H9 (cell line): ENCODE measurements at regions not wholly inside any gene's neighbourhood (a gene's known extent, or its start where the extent isn't known, plus 50 kb on each side); places are given as distances from the start of the nearest gene placed in this dataset.

Experiments
- DNase-seq: peaks from one replicate; pipeline ENCODE4 v3.0.0-alpha.2; 2017
- H2AFZ ChIP-seq: one replicate; pipeline ENCODE4 v1.6.1; 2013; ENCODE audit warnings: mild to moderate bottlenecking, low read length, control low read depth, moderate library complexity
- H2AK5ac ChIP-seq: 2 replicates; pipeline ENCODE4 v1.6.1; 2013; ENCODE audit warnings: low read length, control low read depth, mixed read lengths; ENCODE audit not compliant: insufficient read length
- H2BK120ac ChIP-seq: one replicate; pipeline ENCODE4 v1.6.1; 2013; ENCODE audit warnings: low read depth, mild to moderate bottlenecking, low read length, control low read depth, inconsistent platforms; ENCODE audit not compliant: poor library complexity, severe bottlenecking
- H2BK12ac ChIP-seq: 2 replicates; pipeline ENCODE4 v1.6.1; 2013; ENCODE audit warnings: low read length, control low read depth, mixed read lengths, low read depth; ENCODE audit not compliant: insufficient read length
- H2BK15ac ChIP-seq: 2 replicates; pipeline ENCODE4 v1.6.1; 2013; ENCODE audit warnings: low read depth, low read length, control low read depth
- H2BK20ac ChIP-seq: one replicate; pipeline ENCODE4 v1.6.1; 2013; ENCODE audit warnings: low read depth, mild to moderate bottlenecking, low read length, control low read depth, inconsistent platforms; ENCODE audit not compliant: poor library complexity, severe bottlenecking
- H2BK5ac ChIP-seq: 2 replicates; pipeline ENCODE4 v1.6.1; 2013; ENCODE audit warnings: low read length, control low read depth, mixed read lengths; ENCODE audit not compliant: insufficient read length
- H3K14ac ChIP-seq: 2 replicates; pipeline ENCODE4 v1.6.1; 2013; ENCODE audit warnings: low read length, control low read depth; ENCODE audit not compliant: insufficient read depth
- H3K18ac ChIP-seq: 2 replicates; pipeline ENCODE4 v1.6.1; 2013; ENCODE audit warnings: low read depth, mild to moderate bottlenecking, mixed read lengths, low read length, control low read depth; ENCODE audit not compliant: insufficient read length
- H3K23ac ChIP-seq: 2 replicates; pipeline ENCODE4 v1.6.1; 2013; ENCODE audit warnings: low read length, control low read depth, mixed read lengths, low read depth; ENCODE audit not compliant: insufficient read length
- H3K23me2 ChIP-seq: 2 replicates; pipeline ENCODE4 v1.6.1; 2013; ENCODE audit warnings: low read depth, mild to moderate bottlenecking, mixed read lengths, low read length, control low read depth; ENCODE audit not compliant: insufficient read length, poor library complexity, severe bottlenecking
- H3K27ac ChIP-seq: 2 replicates; pipeline ENCODE4 v1.5.1; 2013; ENCODE audit warnings: low read length, control low read depth, mixed read lengths, low read depth; ENCODE audit not compliant: insufficient read length
- H3K27me3 ChIP-seq: 2 replicates; pipeline ENCODE4 v1.6.1; 2013; ENCODE audit warnings: low read length, control low read depth, inconsistent platforms; ENCODE audit not compliant: insufficient read depth
- H3K4ac ChIP-seq: 2 replicates; pipeline ENCODE4 v1.6.1; 2013; ENCODE audit warnings: low read depth, mild to moderate bottlenecking, control low read depth, inconsistent platforms, low read length, moderate library complexity
- H3K4me1 ChIP-seq: 2 replicates; pipeline ENCODE4 v1.6.1; 2013; ENCODE audit warnings: low read length, control low read depth, inconsistent platforms; ENCODE audit not compliant: insufficient read depth
- H3K4me2 ChIP-seq: 2 replicates; pipeline ENCODE4 v1.6.1; 2013; ENCODE audit warnings: low read length, control low read depth, mixed read lengths; ENCODE audit not compliant: insufficient read length, insufficient read depth
- H3K56ac ChIP-seq: 2 replicates; pipeline ENCODE4 v1.6.1; 2013; ENCODE audit warnings: low read depth, mild to moderate bottlenecking, mixed read lengths, low read length, control low read depth; ENCODE audit not compliant: insufficient read length
- H3K79me1 ChIP-seq: 2 replicates; pipeline ENCODE4 v1.6.1; 2013; ENCODE audit warnings: low read depth, mild to moderate bottlenecking, moderate library complexity, low read length, control low read depth, inconsistent platforms; ENCODE audit not compliant: insufficient read depth, poor library complexity, severe bottlenecking
- H3K79me2 ChIP-seq: 2 replicates; pipeline ENCODE4 v1.6.1; 2013; ENCODE audit warnings: low read length, control low read depth, inconsistent platforms; ENCODE audit not compliant: insufficient read depth
- H3K9ac ChIP-seq: 2 replicates; pipeline ENCODE4 v1.6.1; 2013; ENCODE audit warnings: low read length, control low read depth, mixed read lengths; ENCODE audit not compliant: insufficient read length; ENCODE audit errors: extremely low read depth
- H3K9me3 ChIP-seq: one replicate; pipeline ENCODE4 v1.6.1; 2013; ENCODE audit warnings: low read depth, low read length, inconsistent platforms; ENCODE audit not compliant: control insufficient read depth
- H3T11ph ChIP-seq: one replicate; pipeline ENCODE4 v1.6.1; 2013; ENCODE audit warnings: mild to moderate bottlenecking, low read length, control low read depth, inconsistent platforms
- H4K20me1 ChIP-seq: one replicate; pipeline ENCODE4 v1.6.1; 2013; ENCODE audit not compliant: control insufficient read depth, insufficient read length, insufficient read depth
- H4K5ac ChIP-seq: 2 replicates; pipeline ENCODE4 v1.6.1; 2013; ENCODE audit warnings: low read depth, mild to moderate bottlenecking, mixed read lengths, low read length, control low read depth; ENCODE audit not compliant: insufficient read length
- H4K8ac ChIP-seq: replicated peaks from 2 replicates; pipeline ENCODE4 v1.6.1; 2013; ENCODE audit warnings: low read length, control low read depth, mixed read lengths, low read depth; ENCODE audit not compliant: insufficient read length
- H4K91ac ChIP-seq: 2 replicates; pipeline ENCODE4 v1.6.1; 2013; ENCODE audit warnings: low read depth, mild to moderate bottlenecking, moderate library complexity, mixed read lengths, low read length, control low read depth; ENCODE audit not compliant: insufficient read length
- H3K27ac Mint-ChIP-seq, 3 experiments: 2 replicates in 2 of 3; 3 replicates in 1 of 3; pipeline ENCODE4 v1.8.0; 2020 to 2021; ENCODE audit warnings: mixed read lengths in 3 of 3, mild to moderate bottlenecking in 1 of 3, moderate library complexity in 1 of 3
- H3K27me3 Mint-ChIP-seq: 2 replicates; pipeline ENCODE4 v1.8.0; 2021; ENCODE audit warnings: low read depth, mild to moderate bottlenecking, moderate library complexity, mixed read lengths
- H3K36me3 Mint-ChIP-seq, 3 experiments: 2 replicates in 2 of 3; 3 replicates in 1 of 3; pipeline ENCODE4 v1.8.0; 2020 to 2021; ENCODE audit warnings: low read depth in 3 of 3, mixed read lengths in 3 of 3; ENCODE audit not compliant: insufficient read depth in 1 of 3
- H3K4me1 Mint-ChIP-seq, 2 experiments: 2 replicates each; pipeline ENCODE4 v1.8.0; 2020; ENCODE audit warnings: mixed read lengths in 2 of 2
- H3K4me3 Mint-ChIP-seq, 2 experiments: 2 replicates in 1 of 2; 3 replicates in 1 of 2; pipeline ENCODE4 v1.8.0; 2020 to 2021; ENCODE audit warnings: mild to moderate bottlenecking in 2 of 2, mixed read lengths in 2 of 2, moderate library complexity in 1 of 2
- H3K9me3 Mint-ChIP-seq, 2 experiments: 2 replicates in 1 of 2; 3 replicates in 1 of 2; pipeline ENCODE4 v1.8.0; 2020; ENCODE audit warnings: mild to moderate bottlenecking in 2 of 2, mixed read lengths in 2 of 2, moderate library complexity in 1 of 2
- CTCF ChIP-seq: fragments of 200-600 bp; sonication (generic); conservative IDR thresholded peaks from 3 replicates; pipeline ENCODE4 v1.8.0; 2021; ENCODE audit warnings: antibody characterized with exemption, mild to moderate bottlenecking
- WGBS: extraction: QIAGEN DNeasy Blood & Tissue Kit; methylation state at CpG from one replicate; pipeline ENCODE4 v1.1.7; 2013; ENCODE audit warnings: missing lambda C conversion rate, low lambda C conversion rate, mixed read lengths; ENCODE audit not compliant: insufficient read length; ENCODE audit errors: extremely low coverage; 5-methylcytosine and 5-hydroxymethylcytosine counted together

GRCh38 chr20:10135438-10135837, 83.2 kb upstream of the SNAP25 start:
- Histone ChIP-seq H3K9ac (no peak overlapping the region), H3T11ph (no peak overlapping the region), H3K4me1 (peaks cover 4% of the 10 kb centered on the region), H3K56ac (no peak overlapping the region), H4K20me1 (no peaks in the 10 kb centered on the region), H2AK5ac (no peak overlapping the region), H3K14ac (no peak overlapping the region), H3K23ac (no peak overlapping the region), H2BK20ac (no peak overlapping the region), H4K91ac (no peak overlapping the region), H3K27ac (no peak overlapping the region), H2BK15ac (no peak overlapping the region; the same call in 1 of the 2 replicates), H4K5ac (no peak overlapping the region), H2AFZ (no peak overlapping the region), H3K9me3 (no peaks in the 10 kb centered on the region), H3K23me2 (no peaks in the 10 kb centered on the region), H2BK5ac (no peak overlapping the region), H3K18ac (no peak overlapping the region), H2BK120ac (no peak overlapping the region), H4K8ac (no peak overlapping the region), H3K4me2 (no peak overlapping the region), H3K79me1 (no peaks in the 10 kb centered on the region), H3K27me3 (no peaks in the 10 kb centered on the region), H3K4ac (no peak overlapping the region), H2BK12ac (no peak overlapping the region), H3K79me2 (no peaks in the 10 kb centered on the region)
- no CpG with 5 or more reads among the region's 9 CpGs for WGBS
- no peak overlapping the region; a peak in 1 of 7 replicates for H3K27ac Mint-ChIP-seq
- no peaks in the 10 kb centered on the region for H3K36me3 Mint-ChIP-seq
- peaks cover 25 to 26% of the 10 kb centered on the region in 2 experiments for H3K4me1 Mint-ChIP-seq
- H3K9me3 Mint-ChIP-seq, result no peaks in the 10 kb centered on the region
- no peak overlapping the region for H3K4me3 Mint-ChIP-seq
- no peak for DNase-seq
- 0 out of 2 replicates have a peak, but pooled peaks cover 2% of the 10 kb centered on the region for H3K27me3 Mint-ChIP-seq
- TF ChIP-seq CTCF, result no peak
